ENCODE measurements at regions not wholly inside any gene's neighbourhood (a gene's known extent, or its start where the extent isn't known, plus 50 kb on each side); places are given as distances from the start of the nearest gene placed in this dataset.
"Not testable (repeated sequence)": the region's sequence is repeated elsewhere in the genome, so short reads cannot be mapped to it uniquely, and the experiment has no call there.

DNA sequence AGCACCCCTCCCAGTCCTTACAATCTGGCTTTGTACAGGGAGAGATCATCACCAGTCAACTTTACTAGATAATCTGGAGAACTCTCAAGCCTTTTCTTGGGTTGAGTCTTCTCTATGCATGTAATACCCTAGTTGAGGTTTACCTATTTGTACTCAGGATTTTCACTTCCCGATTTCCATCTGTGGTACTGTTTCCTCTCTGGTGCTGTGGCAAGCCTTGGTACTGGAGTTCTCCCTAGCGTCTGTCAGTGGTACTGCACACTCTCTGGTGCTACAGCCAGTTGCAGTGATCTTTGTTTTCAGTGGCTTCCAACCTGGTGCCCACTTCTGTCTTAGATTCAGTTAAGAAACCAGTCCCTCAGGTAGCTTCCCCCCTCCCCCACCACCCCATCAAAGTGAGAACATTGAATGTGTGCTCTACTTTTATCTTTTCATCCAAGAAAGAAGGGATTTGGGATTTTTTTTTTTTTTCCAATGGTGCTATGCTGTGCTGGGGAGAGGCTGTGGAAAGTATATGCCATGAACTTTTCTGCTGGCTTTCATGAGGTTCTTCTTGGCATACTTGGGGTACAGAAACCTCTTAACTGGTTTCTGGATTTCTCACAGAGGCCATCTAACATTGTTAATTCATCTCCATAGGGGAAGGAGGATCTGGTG is 69.4 kb upstream of the EVL start:
- intact Hi-C loops (cut with DNase I): loop anchor here (5.0 kb wide), 1 partner anchor 111 kb away; no protein-coding TSS in a partner anchor
- peak; percentile 76 for ATAC-seq (ENCODE audit: poor library complexity)
- DNase-seq: peak; percentile 50

DNA sequence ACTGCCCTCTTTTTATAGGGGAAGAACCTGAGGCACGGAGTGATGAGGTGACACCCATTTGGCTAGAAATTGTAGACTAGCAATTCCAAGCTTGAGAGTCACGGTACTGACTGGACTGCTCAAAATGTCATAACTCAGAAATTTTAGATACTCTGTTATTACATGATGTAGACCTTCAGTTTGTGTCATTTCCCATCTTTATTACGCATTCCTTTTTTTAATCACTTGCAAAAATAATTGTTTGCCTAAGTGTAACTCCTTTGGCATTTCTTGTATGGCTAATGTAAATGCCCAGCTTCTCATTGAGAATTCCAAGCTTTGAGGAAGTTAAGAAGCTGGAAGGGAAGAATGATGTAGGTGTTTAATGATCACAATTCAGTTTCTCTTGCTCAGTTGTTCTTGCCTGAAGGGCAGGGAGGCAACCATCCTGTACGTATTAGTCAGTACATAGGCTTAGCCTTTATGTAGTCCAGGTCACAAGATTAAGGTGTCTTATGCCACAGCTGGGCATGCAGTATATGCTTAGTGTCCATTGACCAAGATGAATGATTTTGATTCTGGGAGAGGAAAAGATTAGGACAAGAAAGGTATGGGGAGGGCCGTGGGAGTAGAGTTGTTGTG is 68.2 kb upstream of the EVL start:
- no peak for ATAC-seq (ENCODE audit: poor library complexity)
- no peak for DNase-seq
- intact Hi-C loops (cut with DNase I): loop anchor here (5.0 kb wide), 1 partner anchor 110 kb away; no protein-coding TSS in a partner anchor

DNA sequence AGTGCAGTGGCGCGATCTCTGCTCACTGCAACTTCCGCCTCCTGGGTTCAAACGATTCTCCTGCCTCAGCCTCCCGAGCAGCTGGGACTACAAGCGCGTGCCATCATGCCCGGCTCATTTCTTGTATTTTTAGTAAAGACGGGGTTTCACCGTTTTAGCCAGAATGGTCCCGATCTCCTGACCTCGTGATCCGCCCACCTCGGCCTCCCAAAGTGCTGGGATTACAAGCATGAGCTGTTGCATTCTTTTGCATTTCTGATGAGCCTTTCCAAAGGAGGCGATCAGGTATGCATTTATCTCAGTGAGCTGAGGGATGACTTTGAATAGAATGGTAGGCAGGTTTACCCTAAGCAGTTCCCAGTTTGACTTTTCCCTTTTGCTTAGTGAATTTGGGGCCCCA is 64.8 kb upstream of the EVL start:
- intact Hi-C loops (cut with DNase I); DNase-seq: not testable (repeated sequence)

DNA sequence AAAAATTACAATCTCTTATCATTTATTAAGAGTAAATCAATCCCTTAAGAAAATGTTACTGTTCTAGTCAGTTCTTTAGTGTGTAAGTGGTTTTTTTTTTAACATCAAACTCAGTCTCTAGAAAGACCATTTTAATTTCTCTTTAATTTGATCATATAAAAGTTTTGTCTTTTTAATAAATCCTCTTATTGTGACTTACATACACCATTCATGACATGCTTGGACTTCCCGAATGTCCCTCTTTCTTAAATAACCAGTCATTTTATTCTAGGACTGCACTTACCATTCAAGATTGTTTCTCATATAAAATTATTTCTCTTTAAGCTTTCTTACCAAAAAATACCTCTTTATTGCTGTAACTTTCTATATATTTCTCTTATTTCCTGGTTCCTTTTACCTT is 60.8 kb upstream of the EVL start:
- intact Hi-C loops (cut with DNase I): no loop called here
- ATAC-seq (ENCODE audit: poor library complexity) (no peak), DNase-seq (no peak)

More for the DNA sequence above, 64.8 kb upstream of the EVL start:
- not testable (repeated sequence) for ATAC-seq (ENCODE audit: poor library complexity)

DNA sequence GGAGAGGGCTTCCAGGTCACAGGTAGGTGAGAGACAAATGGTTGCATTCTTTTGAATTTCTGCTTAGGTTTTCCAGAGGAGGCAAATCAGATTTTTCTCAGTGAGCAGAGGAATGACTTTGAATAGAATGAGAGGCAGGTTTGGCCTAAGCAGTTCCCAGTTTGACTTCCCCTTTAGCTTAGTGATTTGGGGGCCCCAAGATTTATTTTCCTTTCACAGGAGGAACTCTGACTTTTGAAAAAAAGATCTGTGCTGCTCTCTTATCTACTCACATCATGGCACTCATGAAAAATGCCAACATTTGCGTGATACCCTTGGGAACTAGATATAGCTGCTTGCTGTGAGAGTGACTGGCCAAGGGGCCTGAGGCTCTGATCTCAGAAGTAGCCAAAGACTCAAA is 58.0 kb upstream of the EVL start:
- intact Hi-C loops (cut with DNase I): no loop called here
- ATAC-seq (ENCODE audit: poor library complexity) (no peak), DNase-seq (no peak)

DNA sequence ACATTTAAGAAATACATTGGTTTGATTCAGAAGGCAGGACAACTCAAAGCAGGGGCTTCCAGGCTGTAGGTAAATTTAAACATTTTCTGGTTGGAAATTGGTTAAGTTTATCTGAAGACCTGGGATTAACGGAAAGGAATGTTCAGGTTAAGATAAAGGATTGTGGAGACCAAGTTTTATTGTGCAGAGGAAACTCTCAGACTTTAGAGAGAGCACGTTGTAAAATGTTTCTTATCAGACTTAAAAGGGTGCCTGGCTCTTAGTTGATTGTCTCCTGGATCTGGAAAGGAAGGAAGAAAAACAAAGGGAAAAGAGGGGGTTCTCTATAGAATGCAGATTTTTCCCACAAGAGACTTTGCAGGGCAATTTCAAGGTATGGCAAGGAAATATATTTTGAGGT is 55.4 kb upstream of the EVL start:
- intact Hi-C loops (cut with DNase I); ATAC-seq (ENCODE audit: poor library complexity); DNase-seq: not testable (repeated sequence)

DNA sequence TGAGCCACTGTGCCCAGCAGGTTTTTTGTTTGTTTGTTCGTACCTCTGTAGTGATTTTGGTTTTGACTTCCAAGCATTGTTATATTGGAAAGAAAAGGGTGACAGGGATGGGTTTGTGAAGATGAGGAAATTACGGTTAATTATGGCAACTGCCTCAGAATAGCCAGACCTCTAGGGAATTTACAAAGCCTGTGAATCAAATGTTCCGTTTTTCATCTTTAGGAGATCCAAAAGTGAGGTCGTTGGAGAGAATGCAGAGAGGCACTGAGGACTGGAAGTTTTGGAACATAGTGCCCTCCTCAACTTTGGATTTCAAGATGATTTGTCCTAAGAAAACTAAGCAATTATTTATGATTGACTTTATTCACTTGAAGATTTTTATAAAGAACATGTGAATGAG is 54.5 kb upstream of the EVL start:
- intact Hi-C loops (cut with DNase I): no loop called here
- DNase-seq (no peak), ATAC-seq (ENCODE audit: poor library complexity) (peak; percentile 25)

DNA sequence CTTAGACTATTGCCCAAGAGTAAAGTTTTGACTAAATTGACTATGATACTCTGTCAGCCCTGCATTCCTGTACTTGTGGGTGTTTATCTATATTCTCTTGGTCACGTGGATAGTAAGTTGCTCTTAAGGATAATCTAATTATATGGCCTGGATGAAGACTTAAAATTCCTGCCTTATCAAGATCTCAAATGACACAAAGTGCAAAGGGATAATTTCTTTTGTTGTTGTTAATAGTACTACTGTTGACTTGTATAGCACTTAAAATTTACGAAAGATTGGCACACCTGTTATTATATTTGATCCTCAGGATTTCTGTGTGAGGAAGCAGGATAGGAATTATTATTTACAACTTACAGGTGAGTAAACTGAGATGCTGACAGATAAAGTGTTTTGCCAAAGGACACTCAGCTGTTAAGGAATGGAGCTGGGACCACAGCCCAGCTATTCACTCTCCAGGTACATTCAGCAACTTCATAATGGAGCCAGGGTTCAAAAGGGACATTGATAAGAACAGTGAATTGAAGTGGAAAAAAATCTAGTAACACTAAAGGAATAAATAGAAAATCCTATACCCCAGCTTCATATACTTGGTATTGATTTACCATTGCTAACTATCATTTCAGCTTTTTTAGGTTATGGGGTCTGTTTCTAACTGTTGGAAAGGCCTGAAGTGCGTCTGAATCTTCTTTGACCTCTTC is 53.4 kb upstream of the EVL start:
- intact Hi-C loops (cut with DNase I): no loop called here
- DNase-seq (no peak), ATAC-seq (ENCODE audit: poor library complexity) (no peak)

DNA sequence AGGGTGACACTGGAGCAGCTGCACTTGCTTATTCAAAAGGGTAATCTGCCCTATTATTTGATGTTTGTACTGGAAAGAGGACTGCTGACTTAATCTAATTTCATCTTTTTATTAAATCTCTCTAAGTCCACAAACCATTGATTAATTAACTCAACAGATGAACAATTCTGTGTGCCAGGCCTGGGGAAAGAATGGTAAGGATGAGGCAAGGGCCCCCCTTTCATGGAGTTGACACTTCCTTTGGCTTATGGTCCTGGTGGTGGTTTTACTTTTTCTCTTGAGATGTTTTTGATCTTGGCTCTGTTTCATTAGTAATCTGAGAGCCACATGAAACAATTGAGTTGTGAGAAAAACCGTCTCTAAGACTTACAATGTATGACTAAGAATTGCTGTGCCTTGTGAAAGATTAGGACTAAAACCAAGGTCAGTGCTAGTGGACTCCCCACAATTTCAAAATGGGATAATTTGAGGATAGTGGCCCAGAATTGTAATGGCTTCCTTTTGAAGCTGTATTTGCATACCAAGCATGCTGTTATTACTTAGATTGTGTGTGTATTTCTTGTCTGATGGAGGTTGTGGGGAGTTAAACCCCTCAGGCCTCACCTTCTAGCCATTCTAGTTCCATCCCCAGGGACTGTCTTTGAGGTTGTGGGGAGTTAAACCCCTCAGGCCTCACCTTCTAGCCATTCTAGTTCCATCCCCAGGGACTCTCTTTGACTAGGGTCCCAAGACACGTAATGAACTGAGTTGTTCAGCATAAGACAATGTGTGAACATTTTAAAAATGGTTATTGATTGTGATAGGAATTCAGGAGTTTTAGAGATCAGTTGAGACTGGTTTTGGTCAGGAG is 52.5 kb upstream of the EVL start:
- DNase-seq: no peak
- ATAC-seq (ENCODE audit: poor library complexity): no peak
- intact Hi-C loops (cut with DNase I): no loop called here

DNA sequence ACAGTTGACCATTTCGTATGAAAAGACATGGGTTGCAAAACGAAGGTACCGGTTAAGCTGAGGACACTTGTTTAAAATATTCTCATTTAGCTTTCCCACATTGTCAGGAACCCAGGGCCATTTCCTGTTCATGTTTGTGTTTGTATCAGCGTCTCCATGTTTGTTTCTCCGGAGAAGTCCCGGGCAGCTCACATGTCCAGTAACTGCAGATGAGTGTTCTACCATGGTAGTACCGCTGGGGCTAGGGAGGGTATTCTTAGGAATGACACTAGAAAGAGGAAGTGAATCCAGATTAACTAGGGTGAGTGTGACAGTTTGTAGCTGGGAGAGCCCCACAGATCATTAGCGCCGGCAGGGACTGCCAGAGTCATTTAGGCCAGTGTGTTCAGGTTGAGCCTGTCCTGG is 50.0 kb upstream of the EVL start:
- intact Hi-C loops (cut with DNase I): no loop called here
- no peak for DNase-seq
- ATAC-seq (ENCODE audit: poor library complexity): no peak

Measured in Right ventricle myocardium superior (tissue), 1 donor.